KOPT-K1 (cell line): ENCODE measurements at regions not wholly inside any gene's neighbourhood (a gene's known extent, or its start where the extent isn't known, plus 50 kb on each side); places are given as distances from the start of the nearest gene placed in this dataset.

ENCODE experiments used
- H3K27ac ChIP-seq: fragments of 200-600 bp; sonication (generic); 2 replicates; pipeline ENCODE4 v1.5.1; 2016; ENCODE audit warnings: antibody characterized with exemption, mild to moderate bottlenecking, low read depth, low read length; ENCODE audit not compliant: poor library complexity, severe bottlenecking
- H3K36me3 ChIP-seq: fragments of 200-600 bp; sonication (generic); 2 replicates; pipeline ENCODE4 v1.5.1; 2017; ENCODE audit warnings: antibody characterized with exemption, mild to moderate bottlenecking, low read length, moderate library complexity; ENCODE audit not compliant: insufficient read depth
- H3K9me3 ChIP-seq: fragments of 200-600 bp; sonication (generic); 2 replicates; pipeline ENCODE4 v1.5.1; 2017; ENCODE audit warnings: antibody characterized with exemption, low read length, mild to moderate bottlenecking; ENCODE audit not compliant: insufficient read depth, poor library complexity, severe bottlenecking

DNA sequence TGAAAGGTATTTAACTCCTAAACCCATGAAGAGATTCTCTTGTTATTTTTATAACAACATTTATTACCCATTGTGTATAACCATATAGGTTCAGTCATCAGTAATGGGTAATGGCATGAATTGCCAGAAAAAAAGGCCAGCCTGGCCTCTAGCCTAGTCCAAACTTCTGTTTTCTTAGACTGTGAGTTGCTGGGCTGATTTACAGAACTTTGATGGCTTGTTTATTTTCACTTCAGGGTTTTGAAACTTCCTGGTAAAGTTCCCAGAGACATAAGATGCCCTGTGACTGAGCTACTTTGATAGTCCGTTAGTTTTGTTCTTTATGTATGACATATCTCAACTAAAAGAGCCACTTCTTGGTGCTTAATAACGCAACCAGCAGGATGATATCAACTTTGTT is 164.8 kb downstream of the METTL4 start:
- H3K36me3 ChIP-seq: no peaks in the 10 kb centered on the region
- H3K9me3 ChIP-seq: no peaks in the 10 kb centered on the region
- H3K27ac ChIP-seq: no peak overlapping the region

GRCh38 chr18:2407961-2408360 is 163.3 kb downstream of the METTL4 start:
- Histone ChIP-seq H3K9me3 (no peaks in the 10 kb centered on the region), H3K27ac (no peak overlapping the region), H3K36me3 (no peaks in the 10 kb centered on the region)

DNA sequence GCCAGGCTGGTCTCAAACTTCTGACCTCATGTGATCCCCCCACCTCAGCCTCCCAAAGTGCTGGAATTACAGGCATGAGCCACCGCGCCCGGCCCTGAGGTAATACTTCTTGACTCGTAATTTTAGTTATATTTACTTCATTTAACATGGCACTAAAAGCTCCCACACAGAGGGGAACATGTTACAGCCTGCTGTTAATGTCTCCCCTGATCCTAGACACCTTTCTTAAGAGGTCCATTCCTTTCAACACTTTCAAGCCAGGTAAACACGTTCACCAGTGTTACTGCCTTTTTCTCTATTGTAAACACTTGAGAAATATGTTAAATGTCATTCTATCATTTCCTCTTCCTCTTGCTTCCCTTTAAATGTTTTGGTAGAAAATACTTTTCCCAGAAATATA is 161.4 kb downstream of the METTL4 start:
- H3K36me3 ChIP-seq: no peaks in the 10 kb centered on the region
- no peaks in the 10 kb centered on the region for H3K9me3 ChIP-seq
- no peak overlapping the region for H3K27ac ChIP-seq

DNA sequence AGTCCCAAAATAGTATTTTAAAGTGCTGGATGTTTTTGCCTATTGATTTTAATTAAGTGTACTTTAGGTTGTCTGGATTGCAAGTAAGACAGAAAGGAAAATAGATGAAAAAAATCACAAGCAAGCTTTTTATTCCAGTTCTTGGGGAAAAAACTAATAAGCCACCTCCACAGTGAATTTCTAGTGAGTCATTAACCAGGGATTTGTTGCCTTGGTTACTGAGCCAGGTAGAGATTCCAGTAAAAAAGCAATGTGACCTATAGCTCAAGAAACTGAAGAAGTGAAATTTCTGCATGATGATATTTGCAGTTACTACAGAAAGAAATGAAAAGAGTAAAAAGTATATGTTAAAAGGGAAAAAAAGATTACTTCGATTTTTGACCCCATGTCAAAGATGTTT is 160.6 kb downstream of the METTL4 start:
- Histone ChIP-seq H3K36me3 (no peaks in the 10 kb centered on the region), H3K27ac (no peak overlapping the region), H3K9me3 (no peaks in the 10 kb centered on the region)

GRCh38 chr18:2411381-2411960 is 159.8 kb downstream of the METTL4 start:
- Histone ChIP-seq H3K27ac (no peak overlapping the region), H3K9me3 (no peaks in the 10 kb centered on the region), H3K36me3 (no peaks in the 10 kb centered on the region)

DNA sequence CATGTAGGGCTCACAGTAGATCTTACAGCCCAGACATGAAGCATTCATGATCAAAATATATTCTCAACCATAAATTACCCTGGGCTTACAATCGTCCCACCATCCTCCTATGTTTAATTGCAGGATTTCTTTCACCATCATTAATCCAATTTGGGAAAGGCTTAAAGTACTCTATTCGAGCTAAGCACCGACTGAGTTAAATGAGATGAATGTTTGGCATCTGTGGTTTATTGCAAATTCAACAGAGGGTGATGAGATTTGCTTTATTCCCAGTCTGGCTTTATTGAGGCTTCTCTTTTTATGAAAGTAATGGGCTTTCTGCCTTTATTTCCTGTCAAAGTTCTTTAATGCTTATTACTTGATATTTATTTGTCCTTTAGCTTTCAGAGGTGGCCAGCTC is 159.0 kb downstream of the METTL4 start:
- no peaks in the 10 kb centered on the region for H3K36me3 ChIP-seq
- no peak overlapping the region for H3K27ac ChIP-seq
- no peaks in the 10 kb centered on the region for H3K9me3 ChIP-seq

GRCh38 chr18:2412996-2413751 is 158.1 kb downstream of the METTL4 start:
- Histone ChIP-seq H3K9me3 (no peaks in the 10 kb centered on the region), H3K27ac (no peak overlapping the region), H3K36me3 (no peaks in the 10 kb centered on the region)

DNA sequence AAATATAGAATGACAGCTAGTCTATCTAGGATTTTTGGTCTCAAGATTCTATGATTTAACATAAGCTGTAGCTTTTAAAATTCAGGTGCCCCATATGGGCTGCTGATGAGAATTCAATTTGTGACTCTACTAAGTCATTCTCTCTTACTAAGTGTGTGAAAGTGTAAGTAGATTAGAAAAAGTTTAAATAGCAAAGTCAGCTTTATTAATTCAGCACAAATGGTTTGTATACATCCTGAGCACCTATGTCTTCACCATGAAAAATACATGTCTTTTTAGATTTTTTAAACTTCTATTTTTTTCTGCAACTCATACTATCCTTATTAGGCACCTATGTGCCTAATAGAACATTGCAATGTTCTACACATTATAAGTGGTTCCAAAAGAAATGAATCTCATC is 157.1 kb downstream of the METTL4 start:
- Histone ChIP-seq H3K9me3 (no peaks in the 10 kb centered on the region), H3K27ac (no peak overlapping the region)

DNA sequence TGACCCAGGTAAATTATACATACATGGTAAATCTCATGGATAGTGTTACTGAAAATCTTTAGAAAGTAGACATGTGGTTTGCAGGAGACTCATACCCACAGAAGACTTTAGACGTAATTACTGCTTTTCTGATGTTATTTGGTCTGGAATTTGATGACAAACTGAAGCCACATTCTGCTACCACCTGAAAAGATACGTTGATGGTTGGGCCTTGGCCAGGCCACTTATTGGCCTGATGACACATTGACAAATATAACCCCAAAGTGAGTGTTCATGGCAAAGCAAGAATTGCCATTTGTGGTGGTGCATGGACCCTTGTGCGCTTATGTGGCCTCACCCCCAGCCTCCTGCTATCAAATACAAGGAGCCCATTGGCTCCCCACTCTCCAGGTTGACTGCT is 155.6 kb downstream of the METTL4 start:
- Histone ChIP-seq H3K36me3 (no peaks in the 10 kb centered on the region), H3K9me3 (no peaks in the 10 kb centered on the region), H3K27ac (no peak overlapping the region)

More for the DNA sequence above, 157.1 kb downstream of the METTL4 start:
- H3K36me3 ChIP-seq: no peaks in the 10 kb centered on the region

DNA sequence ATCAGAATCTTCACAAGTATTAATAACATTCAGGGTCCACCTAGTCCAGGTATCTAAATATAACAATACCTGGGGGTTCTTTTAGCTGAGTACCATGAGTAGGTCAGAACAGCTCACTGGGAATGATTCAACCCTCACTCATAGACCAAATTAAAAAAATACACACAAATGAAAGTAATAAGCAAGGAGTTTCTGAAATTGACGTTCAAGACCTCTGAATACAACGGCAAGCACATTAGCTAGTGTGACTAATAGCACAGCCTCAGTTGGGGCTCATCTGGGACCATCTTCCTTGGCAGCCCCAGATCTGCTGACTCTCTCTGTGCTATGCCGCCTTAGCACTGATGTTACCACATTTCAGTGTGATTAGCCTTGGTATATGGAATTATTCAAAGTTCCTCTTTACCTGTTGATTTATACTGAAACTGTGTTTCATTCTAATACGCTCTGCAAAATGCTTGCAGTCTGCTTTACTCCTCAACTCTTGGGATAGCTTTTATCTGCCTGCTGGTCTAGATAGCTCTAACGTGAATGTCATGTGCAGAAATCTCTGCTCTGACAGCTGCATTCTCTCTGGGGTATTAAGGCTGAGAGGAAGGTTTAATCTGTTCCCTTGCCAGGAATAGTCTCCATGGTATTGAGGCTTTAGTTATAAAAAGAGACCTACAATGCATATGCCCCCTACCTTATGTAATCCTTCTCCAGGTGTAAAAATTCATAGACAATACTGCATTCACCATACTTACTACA is 153.3 kb downstream of the METTL4 start:
- no peaks in the 10 kb centered on the region for H3K9me3 ChIP-seq
- no peak overlapping the region for H3K27ac ChIP-seq
- H3K36me3 ChIP-seq: no peaks in the 10 kb centered on the region

GRCh38 chr18:2420367-2420766 is 150.9 kb downstream of the METTL4 start:
- Histone ChIP-seq H3K36me3 (no peaks in the 10 kb centered on the region), H3K27ac (no peak overlapping the region)

GRCh38 chr18:2423761-2424160 is 147.5 kb downstream of the METTL4 start:
- Histone ChIP-seq H3K9me3 (no peaks in the 10 kb centered on the region), H3K27ac (no peak overlapping the region)

More at GRCh38 chr18:2420367-2420766, 150.9 kb downstream of the METTL4 start:
- no peaks in the 10 kb centered on the region for H3K9me3 ChIP-seq

GRCh38 chr18:2424420-2424819 is 146.9 kb downstream of the METTL4 start:
- H3K36me3 ChIP-seq: no peaks in the 10 kb centered on the region
- no peak overlapping the region for H3K27ac ChIP-seq
- no peaks in the 10 kb centered on the region for H3K9me3 ChIP-seq

More at GRCh38 chr18:2423761-2424160, 147.5 kb downstream of the METTL4 start:
- no peaks in the 10 kb centered on the region for H3K36me3 ChIP-seq

DNA sequence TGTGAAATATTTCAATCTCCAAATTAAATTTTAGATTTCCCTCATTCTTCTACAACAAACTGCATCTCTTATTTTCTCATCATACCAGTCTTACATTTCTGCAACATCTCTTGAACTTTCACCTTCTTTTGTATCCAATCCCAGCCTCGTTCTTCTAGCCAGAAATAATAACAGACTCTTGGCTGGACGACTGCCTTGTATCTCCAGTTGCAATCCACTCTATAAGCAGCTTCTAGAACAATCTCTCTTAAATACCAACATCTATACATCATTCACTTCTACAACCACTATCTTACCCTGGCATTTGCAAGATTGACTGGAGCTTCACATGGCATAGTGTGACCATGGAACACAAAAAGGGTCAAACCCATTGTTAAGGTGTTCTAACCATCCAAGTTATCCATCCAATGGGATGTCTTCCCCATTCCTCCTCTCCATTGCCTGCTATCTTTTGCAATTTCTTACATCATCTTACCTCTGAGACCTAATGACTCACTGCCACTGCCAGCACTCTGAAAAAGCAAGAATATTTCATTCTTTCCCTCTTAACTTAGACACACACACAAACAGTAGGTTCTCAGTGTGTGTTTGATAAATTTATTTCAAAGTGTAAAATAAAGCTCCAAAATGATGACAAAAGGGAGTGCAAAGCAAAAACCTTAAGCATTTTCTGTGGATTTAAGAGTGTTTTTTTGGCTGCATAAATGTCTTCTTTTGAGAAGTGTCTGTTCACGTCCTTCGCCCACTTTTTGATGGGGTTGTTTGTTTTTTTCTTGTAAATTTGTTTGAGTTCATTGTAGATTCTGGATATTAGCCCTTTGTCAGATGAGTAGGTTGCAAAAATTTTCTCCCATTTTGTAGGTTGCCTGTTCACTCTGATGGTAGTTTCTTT is 145.6 kb downstream of the METTL4 start:
- Histone ChIP-seq H3K27ac (no peak overlapping the region), H3K9me3 (peaks cover 10% of the 10 kb centered on the region), H3K36me3 (no peaks in the 10 kb centered on the region)

GRCh38 chr18:2430191-2430590 is 141.1 kb downstream of the METTL4 start:
- Histone ChIP-seq H3K9me3 (peaks cover 12% of the 10 kb centered on the region), H3K36me3 (no peaks in the 10 kb centered on the region), H3K27ac (no peak overlapping the region)
